ENCODE measurements at regions not wholly inside any gene's neighbourhood (a gene's known extent, or its start where the extent isn't known, plus 50 kb on each side); places are given as distances from the start of the nearest gene placed in this dataset.
A peak's percentile ranks its signal among the peaks of the same experiment; 100 is the strongest.

DNA sequence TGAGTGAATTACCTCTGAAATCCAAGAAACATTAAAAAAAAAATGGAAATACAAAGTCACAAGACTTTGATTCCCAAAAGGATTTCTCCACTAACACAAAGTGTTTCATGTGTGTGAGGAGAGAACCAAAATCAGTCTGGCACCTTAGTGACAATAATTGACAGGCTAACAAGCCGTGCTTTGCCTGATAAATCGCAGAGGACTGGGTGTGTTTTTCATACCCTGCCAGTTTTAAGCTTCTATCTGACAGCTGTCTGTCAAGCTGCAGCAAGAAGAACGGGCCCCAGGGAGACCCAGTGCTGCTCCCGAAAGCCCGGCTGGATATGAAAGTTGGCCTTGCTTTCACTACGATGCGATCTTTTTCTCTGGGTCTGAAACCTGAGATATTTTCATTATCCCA lies 101.6 kb upstream of the KCNK2 start:
- Histone ChIP-seq H3K27me3 (ENCODE audit: control insufficient read depth, insufficient read depth, low read length) (no peaks in the 10 kb centered on the region), H3K9me1 (ENCODE audit: insufficient read depth, low read length) (no peaks in the 10 kb centered on the region), H3K4me2 (ENCODE audit: low read depth, low read length) (no peak overlapping the region), H3K18ac (ENCODE audit: low read depth, low read length) (no peak overlapping the region), H3K23ac (ENCODE audit: low read depth, low read length) (no peak overlapping the region), H3K4me3 (ENCODE audit: insufficient read depth, low read depth, low read length) (no peak overlapping the region), H3K4ac (ENCODE audit: low read depth, low read length) (no peak overlapping the region), H3K4me1 (ENCODE audit: control insufficient read depth, insufficient read depth, low read length) (peaks cover 4% of the 10 kb centered on the region; the same call in 1 of the 2 replicates), H4K8ac (ENCODE audit: low read depth in 2 of 2, low read length in 2 of 2) (no peak overlapping the region), H2BK15ac (ENCODE audit: low read depth, low read length) (no peak overlapping the region), H2AFZ (replicated peaks; ENCODE audit: low read length, poor library complexity) (no peak overlapping the region), H3K79me1 (ENCODE audit: low read depth in 1 of 2, low read length in 2 of 2) (no peaks in the 10 kb centered on the region), H2AK9ac (replicated peaks; ENCODE audit: low read depth, low read length, poor library complexity) (no peak overlapping the region), H3K9me3 (ENCODE audit: control insufficient read depth, insufficient read depth, low read length) (peaks cover 4% of the 10 kb centered on the region), H4K5ac (ENCODE audit: low read depth, low read length) (no peak overlapping the region), H2BK20ac (ENCODE audit: low read depth, low read length) (peak overlapping the region; percentile 42; the same call in 1 of the 2 replicates), H3K56ac (ENCODE audit: extremely low read depth, insufficient read depth, low read length) (no peak overlapping the region), H4K91ac (ENCODE audit: insufficient read depth, low read depth, low read length) (no peak overlapping the region), H3K36me3 (ENCODE audit: control insufficient read depth, insufficient read depth, low read length) (no peaks in the 10 kb centered on the region), H3K9ac (ENCODE audit: low read depth, low read length) (no peak overlapping the region), H2BK5ac (ENCODE audit: low read depth, low read length, poor library complexity, severe bottlenecking) (no peak overlapping the region), H3K27ac (ENCODE audit: insufficient read depth, low read length) (no peak overlapping the region), H4K20me1 (ENCODE audit: insufficient read depth, low read length) (no peaks in the 10 kb centered on the region), H2BK120ac (ENCODE audit: low read depth, low read length) (peak overlapping the region; percentile 28; the same call in 1 of the 2 replicates), H2AK5ac (ENCODE audit: low read depth, low read length) (peak overlapping the region; percentile 25; the same call in 1 of the 2 replicates), H3K14ac (replicated peaks; ENCODE audit: low read depth, low read length) (no peak overlapping the region)
- no TSS peak for BruUV-seq (replicated peaks)
- TF ChIP-seq BHLHE40 (IDR thresholded peaks at IDR 0.05; ENCODE audit: low read depth, low read length) (no peak), MAZ (IDR thresholded peaks at IDR 0.05; ENCODE audit: borderline replicate concordance, low read depth, low read length) (no peak), RCOR1 (IDR thresholded peaks at IDR 0.05; ENCODE audit: insufficient replicate concordance, low read length) (no peak), SMC3 (IDR thresholded peaks at IDR 0.05; ENCODE audit: low read depth, low read length) (no peak)
- POLR2A ChIA-PET (ENCODE audit: unreplicated experiment) = no interaction called here
- intact Hi-C loops (cut with micrococcal nuclease) = no loop called here
- no peak for ATAC-seq (ENCODE audit: low read depth)
- in situ Hi-C loops (cut with MboI; ENCODE audit: low sequenced_read_pairs) = no loop called here
- dilution Hi-C loops (cut with HindIII; ENCODE audit: low sequenced_read_pairs, unreplicated experiment) = no loop called here
- no peak for DNase-seq
- WGBS, 2 experiments (ENCODE audit: extremely low coverage in 2 of 2, insufficient read length in 1 of 2) = 81% methylated on average over 2 of the region's 7 CpGs; no CpG with 5 or more reads in 1 of the 2 experiments
- CTCF ChIA-PET = no interaction called here

Data from IMR-90 (cell line).